KMS-11 (cell line): ENCODE measurements at regions not wholly inside any gene's neighbourhood (a gene's known extent, or its start where the extent isn't known, plus 50 kb on each side); places are given as distances from the start of the nearest gene placed in this dataset.
A peak's percentile ranks its signal among the peaks of the same experiment; 100 is the strongest.

Source experiments
- H2AFZ ChIP-seq: fragments of 200-600 bp; sonication (generic); 2 replicates; pipeline ENCODE4 v1.6.1; 2016; ENCODE audit warnings: antibody characterized with exemption, mixed run types, low read depth
- H3K27ac ChIP-seq: fragments of 200-600 bp; sonication (generic); 2 replicates; pipeline ENCODE4 v1.6.1; 2016; ENCODE audit warnings: mild to moderate bottlenecking, mixed run types
- H3K27me3 ChIP-seq: fragments of 200-600 bp; sonication (generic); 2 replicates; pipeline ENCODE4 v1.6.1; 2017; ENCODE audit warnings: mild to moderate bottlenecking, low read depth, mixed run types, moderate library complexity; ENCODE audit not compliant: insufficient read depth
- H3K36me3 ChIP-seq: fragments of 200-600 bp; sonication (generic); 2 replicates; pipeline ENCODE4 v1.6.1; 2017; ENCODE audit warnings: mild to moderate bottlenecking, mixed run types; ENCODE audit not compliant: insufficient read depth
- H3K4me1 ChIP-seq: fragments of 200-600 bp; sonication (generic); 2 replicates; pipeline ENCODE4 v1.6.1; 2016; ENCODE audit warnings: mild to moderate bottlenecking, low read depth, mixed run types; ENCODE audit not compliant: poor library complexity, severe bottlenecking
- H3K4me2 ChIP-seq: fragments of 200-600 bp; sonication (generic); 2 replicates; pipeline ENCODE4 v1.7.0; 2016; ENCODE audit warnings: mild to moderate bottlenecking, mixed run types
- H3K4me3 ChIP-seq: fragments of 200-600 bp; sonication (generic); IDR thresholded peaks from 2 replicates; pipeline ENCODE4 v1.6.1; 2017; ENCODE audit warnings: low read depth, low read length, mixed read lengths; ENCODE audit not compliant: insufficient read depth
- H3K79me2 ChIP-seq: fragments of 200-600 bp; sonication (generic); 2 replicates; pipeline ENCODE4 v1.6.1; 2016; ENCODE audit warnings: low read depth, mixed run types; ENCODE audit not compliant: insufficient read depth
- H3K9ac ChIP-seq: fragments of 200-600 bp; sonication (generic); 2 replicates; pipeline ENCODE4 v1.6.1; 2016; ENCODE audit warnings: mild to moderate bottlenecking, mixed run types
- H4K20me1 ChIP-seq: fragments of 200-600 bp; sonication (generic); 2 replicates; pipeline ENCODE4 v1.6.1; 2016; ENCODE audit warnings: mild to moderate bottlenecking, mixed run types; ENCODE audit not compliant: insufficient read depth
- TF ChIP-seq, protein P1 (sequence below): fragments of 200-600 bp; sonication (generic); conservative IDR thresholded peaks from 2 replicates; pipeline ENCODE4 v1.6.1; 2017; ENCODE audit warnings: low read depth, mild to moderate bottlenecking, antibody characterized with exemption, low read length, moderate library complexity, mixed read lengths

DNA sequence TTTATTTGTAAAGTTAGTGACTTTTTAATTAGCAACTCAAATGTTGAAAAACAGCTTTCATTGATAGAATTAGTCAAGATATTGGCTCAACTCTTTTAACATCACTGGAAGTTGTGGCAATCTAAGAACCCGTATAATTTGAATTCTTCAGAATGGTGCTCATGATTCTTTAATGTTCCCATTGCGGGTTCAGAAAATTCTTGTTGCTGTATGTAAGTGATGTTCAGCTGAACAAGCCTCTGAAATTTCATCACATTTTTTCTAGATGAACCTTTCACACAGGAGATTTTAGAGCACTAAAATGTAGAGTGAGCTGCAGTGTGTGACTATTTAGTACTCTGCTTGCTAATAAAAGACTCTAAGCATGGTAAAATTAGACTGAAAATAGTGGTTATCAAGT is 1317.7 kb downstream of the FSTL5 start:
- TF ChIP-seq, protein P1, sequence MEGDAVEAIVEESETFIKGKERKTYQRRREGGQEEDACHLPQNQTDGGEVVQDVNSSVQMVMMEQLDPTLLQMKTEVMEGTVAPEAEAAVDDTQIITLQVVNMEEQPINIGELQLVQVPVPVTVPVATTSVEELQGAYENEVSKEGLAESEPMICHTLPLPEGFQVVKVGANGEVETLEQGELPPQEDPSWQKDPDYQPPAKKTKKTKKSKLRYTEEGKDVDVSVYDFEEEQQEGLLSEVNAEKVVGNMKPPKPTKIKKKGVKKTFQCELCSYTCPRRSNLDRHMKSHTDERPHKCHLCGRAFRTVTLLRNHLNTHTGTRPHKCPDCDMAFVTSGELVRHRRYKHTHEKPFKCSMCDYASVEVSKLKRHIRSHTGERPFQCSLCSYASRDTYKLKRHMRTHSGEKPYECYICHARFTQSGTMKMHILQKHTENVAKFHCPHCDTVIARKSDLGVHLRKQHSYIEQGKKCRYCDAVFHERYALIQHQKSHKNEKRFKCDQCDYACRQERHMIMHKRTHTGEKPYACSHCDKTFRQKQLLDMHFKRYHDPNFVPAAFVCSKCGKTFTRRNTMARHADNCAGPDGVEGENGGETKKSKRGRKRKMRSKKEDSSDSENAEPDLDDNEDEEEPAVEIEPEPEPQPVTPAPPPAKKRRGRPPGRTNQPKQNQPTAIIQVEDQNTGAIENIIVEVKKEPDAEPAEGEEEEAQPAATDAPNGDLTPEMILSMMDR, result no peak
- Histone ChIP-seq H3K9ac (no peak overlapping the region), H2AFZ (no peak overlapping the region)

DNA sequence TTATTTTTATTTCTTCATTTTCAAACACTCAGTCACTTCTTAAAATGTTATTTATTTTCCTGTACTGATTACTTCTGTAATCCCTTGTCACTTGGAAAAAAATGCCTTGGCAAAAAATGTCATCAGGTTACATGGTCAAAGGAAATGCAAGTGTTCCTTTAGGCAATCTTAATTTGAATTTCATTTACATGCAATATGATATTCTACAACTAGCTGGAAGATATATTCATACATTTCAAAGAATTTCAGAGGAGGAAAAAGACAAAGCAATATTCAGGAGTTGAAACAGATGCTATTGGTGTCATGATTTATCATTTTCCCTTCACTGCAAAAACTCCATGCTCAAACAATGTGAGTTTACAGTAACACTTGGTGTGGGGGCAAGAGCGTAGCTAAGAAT is 1316.6 kb downstream of the FSTL5 start:
- Histone ChIP-seq H3K36me3 (no peaks in the 10 kb centered on the region), H2AFZ (no peak overlapping the region), H3K4me1 (no peaks in the 10 kb centered on the region), H3K27ac (no peak overlapping the region), H3K4me3 (no peak overlapping the region), H3K9ac (no peak overlapping the region), H3K4me2 (no peak overlapping the region), H3K27me3 (no peaks in the 10 kb centered on the region), H3K79me2 (no peaks in the 10 kb centered on the region), H4K20me1 (no peaks in the 10 kb centered on the region)
- TF ChIP-seq, protein P1, result no peak

More for the DNA sequence above, 1317.7 kb downstream of the FSTL5 start:
- H3K4me1 ChIP-seq, result no peaks in the 10 kb centered on the region
- no peak overlapping the region for H3K27ac ChIP-seq
- no peak overlapping the region for H3K4me2 ChIP-seq
- no peaks in the 10 kb centered on the region for H3K27me3 ChIP-seq
- H3K79me2 ChIP-seq, result no peaks in the 10 kb centered on the region
- no peaks in the 10 kb centered on the region for H4K20me1 ChIP-seq
- no peaks in the 10 kb centered on the region for H3K36me3 ChIP-seq
- no peak overlapping the region for H3K4me3 ChIP-seq

DNA sequence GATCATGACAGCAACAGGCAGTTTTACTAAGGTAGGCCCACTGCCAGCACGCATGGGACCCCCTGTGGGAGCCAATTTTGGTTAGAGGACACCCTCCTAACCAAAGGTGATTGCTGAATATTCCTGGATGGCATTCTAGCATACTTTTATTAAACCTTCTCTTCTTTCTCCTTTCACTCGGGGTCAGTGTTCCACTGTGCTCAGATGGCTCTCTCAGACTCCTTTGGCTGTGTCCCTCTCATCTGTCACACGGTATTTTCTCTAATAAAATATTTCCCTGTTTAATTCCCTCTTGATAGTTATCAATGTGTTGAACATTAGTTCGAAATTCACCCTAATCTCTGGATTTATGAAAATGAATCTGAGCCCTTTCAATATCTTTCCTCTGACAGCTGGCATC is 1315.3 kb downstream of the FSTL5 start:
- H3K27ac ChIP-seq, result no peak overlapping the region
- no peak overlapping the region for H3K4me2 ChIP-seq
- 0 out of 2 replicates have a peak overlapping the region, but pooled peaks have one; percentile 8 for H2AFZ ChIP-seq
- H3K4me3 ChIP-seq, result no peak overlapping the region
- H3K9ac ChIP-seq, result no peak overlapping the region
- H3K79me2 ChIP-seq, result no peaks in the 10 kb centered on the region
- H3K36me3 ChIP-seq, result no peaks in the 10 kb centered on the region
- no peaks in the 10 kb centered on the region for H3K27me3 ChIP-seq
- TF ChIP-seq, protein P1, result no peak
- H3K4me1 ChIP-seq, result no peaks in the 10 kb centered on the region
- no peaks in the 10 kb centered on the region for H4K20me1 ChIP-seq

DNA sequence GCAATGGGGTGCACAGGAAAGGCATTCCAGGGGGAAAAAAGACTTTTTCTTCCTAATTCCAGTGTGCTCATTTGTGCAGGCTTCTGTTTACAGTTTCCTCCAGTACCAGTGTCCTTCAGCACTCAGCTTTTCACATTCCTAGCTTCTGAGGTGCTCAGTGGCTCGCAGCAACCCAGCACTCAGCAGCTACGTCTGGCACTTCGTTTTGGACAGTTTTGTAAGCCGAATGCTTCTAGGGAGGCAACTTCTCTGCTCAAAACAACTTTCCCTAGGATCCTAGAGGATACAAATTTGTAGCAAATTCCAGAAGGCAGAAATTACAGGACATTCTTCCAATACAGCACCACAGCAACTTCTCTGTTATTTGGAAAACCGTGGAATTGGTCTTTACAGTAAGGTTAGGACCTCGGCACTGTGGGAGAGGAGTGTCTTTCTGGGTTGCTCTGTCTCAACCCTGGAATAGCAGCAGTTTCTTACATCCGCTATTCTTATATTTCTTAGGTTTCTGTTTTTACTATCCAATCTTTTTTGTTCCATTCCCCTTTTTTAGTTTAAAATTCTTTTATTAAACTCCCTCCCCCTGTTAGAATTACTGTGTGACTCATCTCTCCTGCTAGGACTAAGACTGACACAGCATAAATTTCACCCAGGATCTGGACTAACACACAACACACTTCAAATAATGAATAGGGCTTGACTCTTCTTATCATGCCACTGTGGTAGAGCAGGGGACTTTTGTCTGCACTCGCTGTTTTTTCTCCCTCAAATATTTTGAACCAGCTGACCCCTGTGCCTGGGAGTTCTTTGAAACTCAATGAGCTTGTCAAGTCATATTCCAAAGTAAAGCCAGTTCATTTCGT is 1314.7 kb downstream of the FSTL5 start:
- Histone ChIP-seq H2AFZ (0 out of 2 replicates have a peak overlapping the region, but pooled peaks have one; percentile 8), H4K20me1 (no peaks in the 10 kb centered on the region), H3K4me2 (no peak overlapping the region), H3K27ac (no peak overlapping the region), H3K4me1 (no peaks in the 10 kb centered on the region), H3K36me3 (no peaks in the 10 kb centered on the region), H3K27me3 (no peaks in the 10 kb centered on the region), H3K79me2 (no peaks in the 10 kb centered on the region), H3K9ac (no peak overlapping the region), H3K4me3 (no peak overlapping the region)
- TF ChIP-seq, protein P1, result no peak
